IPS DF 6.9 (cell line): ENCODE measurements at regions not wholly inside any gene's neighbourhood (a gene's known extent, or its start where the extent isn't known, plus 50 kb on each side); places are given as distances from the start of the nearest gene placed in this dataset.

ENCODE experiments used
- DNase-seq: peaks from one replicate; pipeline ENCODE4 v3.0.0-alpha.2; 2013; ENCODE audit warnings: low read depth, low spot score
- H3K27ac ChIP-seq: one replicate; pipeline ENCODE4 v1.5.1; 2013; ENCODE audit warnings: low read length, control low read depth
- H3K27me3 ChIP-seq: 2 replicates; pipeline ENCODE4 v1.6.1; 2013; ENCODE audit warnings: mild to moderate bottlenecking, low read length; ENCODE audit not compliant: control insufficient read depth, insufficient read depth
- H3K36me3 ChIP-seq: 2 replicates; pipeline ENCODE4 v1.6.1; 2013; ENCODE audit warnings: low read length; ENCODE audit not compliant: control insufficient read depth, insufficient read depth
- H3K4me1 ChIP-seq: 2 replicates; pipeline ENCODE4 v1.6.1; 2013; ENCODE audit warnings: low read length; ENCODE audit not compliant: control insufficient read depth, insufficient read depth
- H3K4me3 ChIP-seq: 2 replicates; pipeline ENCODE4 v1.5.1; 2013; ENCODE audit warnings: mild to moderate bottlenecking, low read length
- H3K9me3 ChIP-seq: 2 replicates; pipeline ENCODE4 v1.6.1; 2013; ENCODE audit warnings: low read length, inconsistent platforms; ENCODE audit not compliant: control insufficient read depth, insufficient read depth
- WGBS: extraction: QIAGEN DNeasy Blood & Tissue Kit; methylation state at CpG from one replicate; pipeline ENCODE4 v1.1.7; 2013; ENCODE audit warnings: mixed read lengths, missing lambda C conversion rate; ENCODE audit not compliant: insufficient read length, insufficient coverage; 5-methylcytosine and 5-hydroxymethylcytosine counted together

- 100% methylated on average over 2 of the region's 5 CpGs for WGBS
- Histone ChIP-seq H3K27me3 (no peaks in the 10 kb centered on the region), H3K4me1 (no peaks in the 10 kb centered on the region; the same call in 1 of the 2 replicates)
Observed at GRCh38 chr5:178808886-178809285, 50.9 kb upstream of the ZNF354B start.

GRCh38 chr5:178801021-178801420 is 58.7 kb upstream of the ZNF354B start:
- Histone ChIP-seq H3K9me3 (no peaks in the 10 kb centered on the region), H3K36me3 (no peaks in the 10 kb centered on the region), H3K27me3 (no peaks in the 10 kb centered on the region), H3K4me3 (no peak overlapping the region), H3K4me1 (no peaks in the 10 kb centered on the region), H3K27ac (no peak overlapping the region)
- no CpG with 5 or more reads among the region's 5 CpGs for WGBS
- DNase-seq: no peak

More at GRCh38 chr5:178808886-178809285, 50.9 kb upstream of the ZNF354B start:
- Histone ChIP-seq H3K36me3 (no peaks in the 10 kb centered on the region), H3K9me3 (no peaks in the 10 kb centered on the region), H3K27ac (no peak overlapping the region), H3K4me3 (no peak overlapping the region)
- DNase-seq: no peak

- H3K9me3 ChIP-seq: no peaks in the 10 kb centered on the region
- H3K27ac ChIP-seq: no peak overlapping the region
- no peaks in the 10 kb centered on the region for H3K27me3 ChIP-seq
- no peak for DNase-seq
- H3K36me3 ChIP-seq: no peaks in the 10 kb centered on the region
- H3K4me1 ChIP-seq: no peaks in the 10 kb centered on the region
- H3K4me3 ChIP-seq: no peak overlapping the region
- no CpG with 5 or more reads among the region's 19 CpGs for WGBS
Observed at GRCh38 chr5:178797546-178798440, 62.0 kb upstream of the ZNF354B start.

- Histone ChIP-seq H3K4me1 (no peaks in the 10 kb centered on the region), H3K36me3 (no peaks in the 10 kb centered on the region), H3K4me3 (no peak overlapping the region), H3K27me3 (no peaks in the 10 kb centered on the region), H3K9me3 (no peaks in the 10 kb centered on the region), H3K27ac (no peak overlapping the region)
- DNase-seq: no peak
- no CpG with 5 or more reads among the region's 12 CpGs for WGBS
Observed at GRCh38 chr5:178797101-178797521, 62.6 kb upstream of the ZNF354B start.

GRCh38 chr5:178796165-178796945 is 63.4 kb upstream of the ZNF354B start:
- DNase-seq: no peak
- no peaks in the 10 kb centered on the region for H3K4me1 ChIP-seq
- no peak overlapping the region for H3K4me3 ChIP-seq
- no peaks in the 10 kb centered on the region for H3K9me3 ChIP-seq
- no peak overlapping the region for H3K27ac ChIP-seq
- no peaks in the 10 kb centered on the region for H3K27me3 ChIP-seq
- H3K36me3 ChIP-seq: no peaks in the 10 kb centered on the region
- WGBS: no CpG with 5 or more reads among the region's 17 CpGs

GRCh38 chr5:178794433-178794832 is 64.0 kb upstream of the ZNF354A start:
- no peaks in the 10 kb centered on the region for H3K27me3 ChIP-seq
- no peak overlapping the region for H3K27ac ChIP-seq
- no peaks in the 10 kb centered on the region for H3K4me1 ChIP-seq
- no CpG with 5 or more reads among the region's 16 CpGs for WGBS
- DNase-seq: no peak
- no peak overlapping the region for H3K4me3 ChIP-seq
- H3K9me3 ChIP-seq: no peaks in the 10 kb centered on the region
- no peaks in the 10 kb centered on the region for H3K36me3 ChIP-seq

DNA sequence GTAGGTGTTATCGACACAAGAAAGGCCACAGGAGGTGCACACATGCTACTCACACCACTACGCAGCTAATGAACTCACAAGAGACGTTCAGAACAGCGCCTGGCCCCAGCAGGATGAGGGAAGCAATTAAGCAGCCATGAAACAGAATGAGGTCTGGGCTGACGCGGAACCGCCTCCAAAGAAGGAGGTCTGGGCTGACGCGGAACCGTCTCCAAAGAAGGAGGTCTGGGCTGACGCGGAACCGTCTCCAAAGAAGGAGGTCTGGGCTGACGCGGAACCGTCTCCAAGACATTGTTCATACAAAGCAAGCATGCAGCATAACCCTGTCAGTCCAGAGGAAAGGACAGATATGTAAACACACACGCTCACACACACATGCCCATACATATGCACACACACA is 63.2 kb upstream of the ZNF354A start:
- no peak for DNase-seq
- H3K27me3 ChIP-seq: no peaks in the 10 kb centered on the region
- no CpG with 5 or more reads among the region's 17 CpGs for WGBS
- H3K4me1 ChIP-seq: no peaks in the 10 kb centered on the region
- H3K36me3 ChIP-seq: no peaks in the 10 kb centered on the region
- H3K27ac ChIP-seq: no peak overlapping the region
- no peaks in the 10 kb centered on the region for H3K9me3 ChIP-seq
- no peak overlapping the region for H3K4me3 ChIP-seq

DNA sequence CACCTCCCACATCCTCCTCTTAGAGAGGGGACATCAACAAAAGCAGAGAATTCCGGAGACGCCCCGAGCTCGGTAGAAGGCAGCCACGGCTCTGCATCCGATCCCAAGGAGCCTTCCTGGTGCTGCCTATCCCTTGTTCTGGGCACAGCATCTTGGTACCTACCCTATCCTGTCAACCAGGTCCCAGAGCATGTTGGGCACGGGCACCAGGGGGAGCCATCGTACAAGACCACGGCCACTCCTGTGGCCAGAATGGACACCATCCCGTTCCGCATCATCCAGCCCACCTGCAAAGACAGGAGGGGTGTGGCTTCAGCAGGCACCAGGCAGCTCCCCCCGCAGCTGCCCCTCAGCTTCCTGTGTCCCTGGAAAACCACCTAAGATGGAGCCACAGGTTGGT is 62.7 kb upstream of the ZNF354A start:
- H3K27ac ChIP-seq: no peak overlapping the region
- WGBS: no CpG with 5 or more reads among the region's 12 CpGs
- no peaks in the 10 kb centered on the region for H3K36me3 ChIP-seq
- peak; percentile 61 for DNase-seq
- H3K27me3 ChIP-seq: no peaks in the 10 kb centered on the region
- H3K4me1 ChIP-seq: no peaks in the 10 kb centered on the region
- H3K4me3 ChIP-seq: no peak overlapping the region
- no peaks in the 10 kb centered on the region for H3K9me3 ChIP-seq

GRCh38 chr5:178791976-178792375 is 61.5 kb upstream of the ZNF354A start:
- Histone ChIP-seq H3K9me3 (no peaks in the 10 kb centered on the region), H3K27me3 (no peaks in the 10 kb centered on the region), H3K27ac (no peak overlapping the region), H3K4me3 (no peak overlapping the region), H3K4me1 (no peaks in the 10 kb centered on the region), H3K36me3 (no peaks in the 10 kb centered on the region)
- no peak for DNase-seq
- WGBS: no CpG with 5 or more reads among the region's 6 CpGs

DNA sequence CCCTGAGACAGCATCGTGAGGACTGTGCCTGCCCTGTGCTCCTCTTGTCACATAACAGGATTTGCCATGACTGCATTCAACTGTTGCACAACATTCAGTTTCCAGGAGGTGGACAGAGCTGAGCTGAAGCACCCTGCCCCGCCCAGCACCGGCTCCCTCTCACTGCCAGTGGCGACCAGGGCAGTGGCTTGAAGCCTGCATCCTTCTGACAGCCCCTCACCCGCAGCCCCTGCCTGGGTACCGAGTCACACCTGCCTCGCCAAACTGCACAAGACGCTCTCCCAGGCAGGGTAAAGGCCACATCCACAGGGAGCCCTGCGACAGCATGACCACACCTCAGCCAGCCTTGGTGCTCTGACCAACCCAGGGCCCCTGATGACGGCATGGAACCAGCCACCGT is 59.9 kb upstream of the ZNF354A start:
- H3K4me1 ChIP-seq: no peaks in the 10 kb centered on the region
- WGBS: no CpG with 5 or more reads among the region's 11 CpGs
- no peaks in the 10 kb centered on the region for H3K36me3 ChIP-seq
- H3K27ac ChIP-seq: no peak overlapping the region
- H3K27me3 ChIP-seq: no peaks in the 10 kb centered on the region
- DNase-seq: no peak
- H3K4me3 ChIP-seq: no peak overlapping the region
- H3K9me3 ChIP-seq: no peaks in the 10 kb centered on the region
